HEK293 (cell line): ENCODE measurements at regions not wholly inside any gene's neighbourhood (a gene's known extent, or its start where the extent isn't known, plus 50 kb on each side); places are given as distances from the start of the nearest gene placed in this dataset.
"Not testable (repeated sequence)": the region's sequence is repeated elsewhere in the genome, so short reads cannot be mapped to it uniquely, and the experiment has no call there.

Experiments
- CTCF ChIA-PET: fragments of 350-600 bp; formaldehyde crosslinking; extraction: SDS; loops from one replicate; lab custom pipeline; 2021; ENCODE audit warnings: antibody characterized with exemption; lab: Yijun Ruan, JAX
- POLR2A ChIA-PET: fragments of 300-600 bp; formaldehyde crosslinking; extraction: SDS; loops from one replicate; lab custom pipeline; 2020; ENCODE audit warnings: antibody characterized with exemption, inconsistent platforms; lab: Yijun Ruan, JAX
- H3K27ac ChIP-seq: fragments of 200-500 bp; sonication (Bioruptor generic); 2 replicates; pipeline ENCODE4 v1.5.1; 2014; ENCODE audit warnings: low read depth, low read length, control low read depth, inconsistent platforms; ENCODE audit errors: extremely low read depth
- H3K36me3 ChIP-seq, 2 experiments: fragments of 200-500 bp in 1 of 2; sonication (Bioruptor generic) in 1 of 2; 1 replicate in 1 of 2; 2 replicates in 1 of 2; pipeline ENCODE4 v1.5.1; 2014 to 2017; ENCODE audit warnings: inconsistent platforms in 2 of 2, low read length in 2 of 2; ENCODE audit not compliant: control insufficient read depth in 2 of 2, insufficient read depth in 1 of 2
- H3K4me1 ChIP-seq: fragments of 200-500 bp; sonication (Bioruptor generic); 2 replicates; pipeline ENCODE4 v1.5.1; 2014; ENCODE audit warnings: mild to moderate bottlenecking, low read length, inconsistent platforms; ENCODE audit not compliant: control insufficient read depth, insufficient read depth
- H3K4me3 ChIP-seq: 2 replicates; pipeline ENCODE4 v1.5.1; 2011; ENCODE audit warnings: low read depth, mild to moderate bottlenecking, control low read depth, low read length, moderate library complexity
- H3K9me3 ChIP-seq: fragments of 200-500 bp; sonication (Bioruptor generic); 2 replicates; pipeline ENCODE4 v1.5.1; 2014; ENCODE audit warnings: low read depth, low read length, inconsistent platforms; ENCODE audit not compliant: control insufficient read depth, insufficient read depth
- GLI2 ChIP-seq: fragments of 450-650 bp; formaldehyde crosslinking; IDR thresholded peaks from 2 replicates; pipeline ENCODE4; 2017; ENCODE audit warnings: missing biosample characterization, missing genetic modification characterization, low read depth, borderline replicate concordance
- ZNF16 ChIP-seq: fragments of 450-650 bp; formaldehyde crosslinking; IDR thresholded peaks from 2 replicates; pipeline ENCODE4 v1.5.1; 2016; ENCODE audit warnings: low read depth, missing biosample characterization, missing genetic modification characterization
- ZNF19 ChIP-seq: fragments of 450-650 bp; formaldehyde crosslinking; IDR thresholded peaks from 2 replicates; pipeline ENCODE4; 2016; ENCODE audit warnings: missing biosample characterization, missing genetic modification characterization, low read depth
- ZNF350 ChIP-seq: fragments of 450-650 bp; formaldehyde crosslinking; IDR thresholded peaks from 2 replicates; pipeline ENCODE4 v1.5.0; 2017; ENCODE audit warnings: missing biosample characterization, mild to moderate bottlenecking, missing genetic modification characterization
- ZNF473 ChIP-seq: fragments of 450-650 bp; formaldehyde crosslinking; IDR thresholded peaks from 2 replicates; pipeline ENCODE4 v1.5.1; 2017; ENCODE audit warnings: missing biosample characterization, missing genetic modification characterization
- ZNF501 ChIP-seq: fragments of 450-650 bp; formaldehyde crosslinking; IDR thresholded peaks from 2 replicates; pipeline ENCODE4 v1.5.1; 2016; ENCODE audit warnings: missing biosample characterization, missing genetic modification characterization
- ZNF510 ChIP-seq: fragments of 450-650 bp; formaldehyde crosslinking; IDR thresholded peaks from 2 replicates; pipeline ENCODE4 v1.5.1; 2018; ENCODE audit warnings: mild to moderate bottlenecking, missing genetic modification characterization, missing biosample characterization; ENCODE audit not compliant: insufficient replicate concordance
- TF ChIP-seq, protein P1 (sequence below): fragments of 450-650 bp; formaldehyde crosslinking; IDR thresholded peaks from 2 replicates; pipeline ENCODE4 v1.5.1; 2016; ENCODE audit warnings: missing biosample characterization, missing genetic modification characterization
- TF ChIP-seq, protein P2 (sequence below): fragments of 450-650 bp; formaldehyde crosslinking; IDR thresholded peaks from 2 replicates; pipeline ENCODE4 v1.5.1; 2017; ENCODE audit warnings: missing biosample characterization, missing genetic modification characterization
- TF ChIP-seq, protein P3 (sequence below): fragments of 450-650 bp; formaldehyde crosslinking; IDR thresholded peaks from 2 replicates; pipeline ENCODE4 v1.5.1; 2016; ENCODE audit warnings: missing biosample characterization, missing genetic modification characterization
- TF ChIP-seq, protein P4 (sequence below): fragments of 450-650 bp; formaldehyde crosslinking; IDR thresholded peaks from 2 replicates; pipeline ENCODE4 v1.5.1; 2016; ENCODE audit warnings: missing biosample characterization, missing genetic modification characterization
- TF ChIP-seq, protein P5 (sequence below): fragments of 450-650 bp; formaldehyde crosslinking; IDR thresholded peaks from 2 replicates; pipeline ENCODE4 v1.5.1; 2016; ENCODE audit warnings: missing biosample characterization, missing genetic modification characterization
- TF ChIP-seq, protein P6 (sequence below): fragments of 450-650 bp; formaldehyde crosslinking; IDR thresholded peaks from 2 replicates; pipeline ENCODE4 v1.5.1; 2016; ENCODE audit warnings: missing biosample characterization, missing genetic modification characterization

DNA sequence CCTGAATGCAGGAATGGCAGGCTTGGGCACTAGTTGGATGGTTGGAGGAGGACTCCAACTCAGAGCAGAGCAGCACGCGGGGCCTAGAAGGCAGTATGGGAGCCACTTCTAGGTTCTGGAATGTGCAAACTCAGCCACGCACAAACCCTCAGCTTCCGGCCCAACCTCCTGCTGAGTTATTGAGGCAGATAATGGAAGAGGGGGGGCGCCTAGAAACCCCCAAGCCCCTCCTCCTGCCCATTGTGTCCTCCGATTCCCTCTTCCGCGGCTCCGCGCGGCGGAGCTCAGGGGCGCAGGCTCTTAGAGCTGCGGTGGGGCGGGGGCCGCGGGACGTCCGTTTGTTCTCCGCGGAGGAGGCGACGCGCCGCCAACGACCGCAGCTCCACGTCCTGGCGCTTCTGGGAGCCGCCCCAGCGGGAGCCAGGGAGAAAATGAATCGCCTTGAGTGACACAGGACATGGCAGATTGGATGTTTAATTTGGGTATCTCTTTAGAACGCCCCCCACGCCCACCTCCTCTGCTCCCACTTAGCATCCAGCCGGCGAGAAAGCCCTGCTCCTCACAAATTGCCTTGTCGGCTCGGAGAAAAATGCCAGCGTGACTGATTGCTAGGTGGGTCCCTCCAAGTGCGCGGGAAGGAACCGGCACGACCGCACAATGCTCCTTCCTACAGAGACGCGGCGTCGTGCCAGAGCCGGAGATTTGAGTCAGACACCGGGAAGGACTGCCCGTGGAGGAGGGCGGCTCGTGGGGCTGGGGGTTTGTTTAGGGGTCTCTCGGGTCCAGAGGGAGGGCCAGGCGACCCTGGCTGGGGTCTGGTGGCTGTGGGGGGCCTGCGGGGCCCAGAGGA is 144.6 kb downstream of the NECTIN1 start (continued):
- TF ChIP-seq, protein P1, sequence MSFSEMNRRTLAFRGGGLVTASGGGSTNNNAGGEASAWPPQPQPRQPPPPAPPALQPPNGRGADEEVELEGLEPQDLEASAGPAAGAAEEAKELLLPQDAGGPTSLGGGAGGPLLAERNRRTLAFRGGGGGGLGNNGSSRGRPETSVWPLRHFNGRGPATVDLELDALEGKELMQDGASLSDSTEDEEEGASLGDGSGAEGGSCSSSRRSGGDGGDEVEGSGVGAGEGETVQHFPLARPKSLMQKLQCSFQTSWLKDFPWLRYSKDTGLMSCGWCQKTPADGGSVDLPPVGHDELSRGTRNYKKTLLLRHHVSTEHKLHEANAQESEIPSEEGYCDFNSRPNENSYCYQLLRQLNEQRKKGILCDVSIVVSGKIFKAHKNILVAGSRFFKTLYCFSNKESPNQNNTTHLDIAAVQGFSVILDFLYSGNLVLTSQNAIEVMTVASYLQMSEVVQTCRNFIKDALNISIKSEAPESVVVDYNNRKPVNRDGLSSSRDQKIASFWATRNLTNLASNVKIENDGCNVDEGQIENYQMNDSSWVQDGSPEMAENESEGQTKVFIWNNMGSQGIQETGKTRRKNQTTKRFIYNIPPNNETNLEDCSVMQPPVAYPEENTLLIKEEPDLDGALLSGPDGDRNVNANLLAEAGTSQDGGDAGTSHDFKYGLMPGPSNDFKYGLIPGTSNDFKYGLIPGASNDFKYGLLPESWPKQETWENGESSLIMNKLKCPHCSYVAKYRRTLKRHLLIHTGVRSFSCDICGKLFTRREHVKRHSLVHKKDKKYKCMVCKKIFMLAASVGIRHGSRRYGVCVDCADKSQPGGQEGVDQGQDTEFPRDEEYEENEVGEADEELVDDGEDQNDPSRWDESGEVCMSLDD: no peak
- no peak for TF ChIP-seq ZNF16 (tag by site-specific recombination)
- TF ChIP-seq, protein P2, sequence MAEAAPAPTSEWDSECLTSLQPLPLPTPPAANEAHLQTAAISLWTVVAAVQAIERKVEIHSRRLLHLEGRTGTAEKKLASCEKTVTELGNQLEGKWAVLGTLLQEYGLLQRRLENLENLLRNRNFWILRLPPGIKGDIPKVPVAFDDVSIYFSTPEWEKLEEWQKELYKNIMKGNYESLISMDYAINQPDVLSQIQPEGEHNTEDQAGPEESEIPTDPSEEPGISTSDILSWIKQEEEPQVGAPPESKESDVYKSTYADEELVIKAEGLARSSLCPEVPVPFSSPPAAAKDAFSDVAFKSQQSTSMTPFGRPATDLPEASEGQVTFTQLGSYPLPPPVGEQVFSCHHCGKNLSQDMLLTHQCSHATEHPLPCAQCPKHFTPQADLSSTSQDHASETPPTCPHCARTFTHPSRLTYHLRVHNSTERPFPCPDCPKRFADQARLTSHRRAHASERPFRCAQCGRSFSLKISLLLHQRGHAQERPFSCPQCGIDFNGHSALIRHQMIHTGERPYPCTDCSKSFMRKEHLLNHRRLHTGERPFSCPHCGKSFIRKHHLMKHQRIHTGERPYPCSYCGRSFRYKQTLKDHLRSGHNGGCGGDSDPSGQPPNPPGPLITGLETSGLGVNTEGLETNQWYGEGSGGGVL: peak; percentile 60
- TF ChIP-seq, protein P3, sequence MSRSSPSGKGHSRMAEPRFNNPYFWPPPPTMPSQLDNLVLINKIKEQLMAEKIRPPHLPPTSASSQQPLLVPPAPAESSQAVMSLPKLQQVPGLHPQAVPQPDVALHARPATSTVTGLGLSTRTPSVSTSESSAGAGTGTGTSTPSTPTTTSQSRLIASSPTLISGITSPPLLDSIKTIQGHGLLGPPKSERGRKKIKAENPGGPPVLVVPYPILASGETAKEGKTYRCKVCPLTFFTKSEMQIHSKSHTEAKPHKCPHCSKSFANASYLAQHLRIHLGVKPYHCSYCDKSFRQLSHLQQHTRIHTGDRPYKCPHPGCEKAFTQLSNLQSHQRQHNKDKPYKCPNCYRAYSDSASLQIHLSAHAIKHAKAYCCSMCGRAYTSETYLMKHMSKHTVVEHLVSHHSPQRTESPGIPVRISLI (tag by site-specific recombination): no peak
- TF ChIP-seq, protein P4, sequence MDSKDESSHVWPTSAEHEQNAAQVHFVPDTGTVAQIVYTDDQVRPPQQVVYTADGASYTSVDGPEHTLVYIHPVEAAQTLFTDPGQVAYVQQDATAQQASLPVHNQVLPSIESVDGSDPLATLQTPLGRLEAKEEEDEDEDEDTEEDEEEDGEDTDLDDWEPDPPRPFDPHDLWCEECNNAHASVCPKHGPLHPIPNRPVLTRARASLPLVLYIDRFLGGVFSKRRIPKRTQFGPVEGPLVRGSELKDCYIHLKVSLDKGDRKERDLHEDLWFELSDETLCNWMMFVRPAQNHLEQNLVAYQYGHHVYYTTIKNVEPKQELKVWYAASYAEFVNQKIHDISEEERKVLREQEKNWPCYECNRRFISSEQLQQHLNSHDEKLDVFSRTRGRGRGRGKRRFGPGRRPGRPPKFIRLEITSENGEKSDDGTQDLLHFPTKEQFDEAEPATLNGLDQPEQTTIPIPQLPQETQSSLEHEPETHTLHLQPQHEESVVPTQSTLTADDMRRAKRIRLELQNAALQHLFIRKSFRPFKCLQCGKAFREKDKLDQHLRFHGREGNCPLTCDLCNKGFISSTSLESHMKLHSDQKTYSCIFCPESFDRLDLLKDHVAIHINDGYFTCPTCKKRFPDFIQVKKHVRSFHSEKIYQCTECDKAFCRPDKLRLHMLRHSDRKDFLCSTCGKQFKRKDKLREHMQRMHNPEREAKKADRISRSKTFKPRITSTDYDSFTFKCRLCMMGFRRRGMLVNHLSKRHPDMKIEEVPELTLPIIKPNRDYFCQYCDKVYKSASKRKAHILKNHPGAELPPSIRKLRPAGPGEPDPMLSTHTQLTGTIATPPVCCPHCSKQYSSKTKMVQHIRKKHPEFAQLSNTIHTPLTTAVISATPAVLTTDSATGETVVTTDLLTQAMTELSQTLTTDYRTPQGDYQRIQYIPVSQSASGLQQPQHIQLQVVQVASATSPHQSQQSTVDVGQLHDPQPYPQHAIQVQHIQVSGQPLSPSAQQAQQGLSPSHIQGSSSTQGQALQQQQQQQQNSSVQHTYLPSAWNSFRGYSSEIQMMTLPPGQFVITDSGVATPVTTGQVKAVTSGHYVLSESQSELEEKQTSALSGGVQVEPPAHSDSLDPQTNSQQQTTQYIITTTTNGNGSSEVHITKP (tag by site-specific recombination): peak; percentile 30; the same call in 1 of the 2 replicates
- no peak for TF ChIP-seq GLI2 (tag by site-specific recombination)
- TF ChIP-seq ZNF473 (tag by site-specific recombination): no peak
- TF ChIP-seq, protein P5, sequence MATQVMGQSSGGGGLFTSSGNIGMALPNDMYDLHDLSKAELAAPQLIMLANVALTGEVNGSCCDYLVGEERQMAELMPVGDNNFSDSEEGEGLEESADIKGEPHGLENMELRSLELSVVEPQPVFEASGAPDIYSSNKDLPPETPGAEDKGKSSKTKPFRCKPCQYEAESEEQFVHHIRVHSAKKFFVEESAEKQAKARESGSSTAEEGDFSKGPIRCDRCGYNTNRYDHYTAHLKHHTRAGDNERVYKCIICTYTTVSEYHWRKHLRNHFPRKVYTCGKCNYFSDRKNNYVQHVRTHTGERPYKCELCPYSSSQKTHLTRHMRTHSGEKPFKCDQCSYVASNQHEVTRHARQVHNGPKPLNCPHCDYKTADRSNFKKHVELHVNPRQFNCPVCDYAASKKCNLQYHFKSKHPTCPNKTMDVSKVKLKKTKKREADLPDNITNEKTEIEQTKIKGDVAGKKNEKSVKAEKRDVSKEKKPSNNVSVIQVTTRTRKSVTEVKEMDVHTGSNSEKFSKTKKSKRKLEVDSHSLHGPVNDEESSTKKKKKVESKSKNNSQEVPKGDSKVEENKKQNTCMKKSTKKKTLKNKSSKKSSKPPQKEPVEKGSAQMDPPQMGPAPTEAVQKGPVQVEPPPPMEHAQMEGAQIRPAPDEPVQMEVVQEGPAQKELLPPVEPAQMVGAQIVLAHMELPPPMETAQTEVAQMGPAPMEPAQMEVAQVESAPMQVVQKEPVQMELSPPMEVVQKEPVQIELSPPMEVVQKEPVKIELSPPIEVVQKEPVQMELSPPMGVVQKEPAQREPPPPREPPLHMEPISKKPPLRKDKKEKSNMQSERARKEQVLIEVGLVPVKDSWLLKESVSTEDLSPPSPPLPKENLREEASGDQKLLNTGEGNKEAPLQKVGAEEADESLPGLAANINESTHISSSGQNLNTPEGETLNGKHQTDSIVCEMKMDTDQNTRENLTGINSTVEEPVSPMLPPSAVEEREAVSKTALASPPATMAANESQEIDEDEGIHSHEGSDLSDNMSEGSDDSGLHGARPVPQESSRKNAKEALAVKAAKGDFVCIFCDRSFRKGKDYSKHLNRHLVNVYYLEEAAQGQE (tag by site-specific recombination): no peak
- no peak for TF ChIP-seq ZNF510 (tag by site-specific recombination)
- TF ChIP-seq, all 188 proteins: peak for 23

DNA sequence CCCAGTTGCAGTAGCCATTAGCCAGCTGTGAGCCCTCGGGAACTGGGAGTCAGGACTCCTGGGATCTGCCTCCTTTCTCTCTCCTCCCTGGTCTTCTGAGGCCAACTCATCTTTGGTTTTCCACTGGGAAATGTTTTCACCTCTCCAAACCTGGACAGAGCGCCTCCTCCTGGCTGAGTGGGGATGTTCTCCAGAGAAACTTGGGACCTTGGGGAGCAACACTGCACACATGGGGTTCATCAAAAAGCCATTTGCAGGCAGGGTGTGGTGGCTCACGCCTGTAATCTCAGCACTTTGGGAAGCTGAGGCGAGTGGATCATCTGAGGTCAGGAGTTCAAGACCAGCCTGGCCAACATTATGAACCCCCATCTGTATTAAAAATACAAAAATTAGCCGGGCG is 145.4 kb downstream of the NECTIN1 start:
- Histone ChIP-seq H3K9me3 (no peaks in the 10 kb centered on the region), H3K4me1 (no peaks in the 10 kb centered on the region), H3K36me3 (no peaks in the 10 kb centered on the region), H3K27ac (no peak overlapping the region), H3K4me3 (no peak overlapping the region)
- ChIA-PET CTCF (interaction anchor here (1.0 to 2.2 kb wide), 4 partner anchors 12 to 41 kb away, joined by 3 to 9 read pairs (median 4); no protein-coding TSS in a partner anchor), POLR2A (no interaction called here)
- no peak for TF ChIP-seq ZNF501 (tag by site-specific recombination)
- TF ChIP-seq, protein P6, sequence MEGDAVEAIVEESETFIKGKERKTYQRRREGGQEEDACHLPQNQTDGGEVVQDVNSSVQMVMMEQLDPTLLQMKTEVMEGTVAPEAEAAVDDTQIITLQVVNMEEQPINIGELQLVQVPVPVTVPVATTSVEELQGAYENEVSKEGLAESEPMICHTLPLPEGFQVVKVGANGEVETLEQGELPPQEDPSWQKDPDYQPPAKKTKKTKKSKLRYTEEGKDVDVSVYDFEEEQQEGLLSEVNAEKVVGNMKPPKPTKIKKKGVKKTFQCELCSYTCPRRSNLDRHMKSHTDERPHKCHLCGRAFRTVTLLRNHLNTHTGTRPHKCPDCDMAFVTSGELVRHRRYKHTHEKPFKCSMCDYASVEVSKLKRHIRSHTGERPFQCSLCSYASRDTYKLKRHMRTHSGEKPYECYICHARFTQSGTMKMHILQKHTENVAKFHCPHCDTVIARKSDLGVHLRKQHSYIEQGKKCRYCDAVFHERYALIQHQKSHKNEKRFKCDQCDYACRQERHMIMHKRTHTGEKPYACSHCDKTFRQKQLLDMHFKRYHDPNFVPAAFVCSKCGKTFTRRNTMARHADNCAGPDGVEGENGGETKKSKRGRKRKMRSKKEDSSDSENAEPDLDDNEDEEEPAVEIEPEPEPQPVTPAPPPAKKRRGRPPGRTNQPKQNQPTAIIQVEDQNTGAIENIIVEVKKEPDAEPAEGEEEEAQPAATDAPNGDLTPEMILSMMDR (tag by site-specific recombination): 0 out of 2 replicates have a peak, but pooled peaks have one; percentile 7
- TF ChIP-seq ZNF350 (tag by site-specific recombination): no peak
- no peak for TF ChIP-seq ZNF19 (tag by site-specific recombination)

DNA sequence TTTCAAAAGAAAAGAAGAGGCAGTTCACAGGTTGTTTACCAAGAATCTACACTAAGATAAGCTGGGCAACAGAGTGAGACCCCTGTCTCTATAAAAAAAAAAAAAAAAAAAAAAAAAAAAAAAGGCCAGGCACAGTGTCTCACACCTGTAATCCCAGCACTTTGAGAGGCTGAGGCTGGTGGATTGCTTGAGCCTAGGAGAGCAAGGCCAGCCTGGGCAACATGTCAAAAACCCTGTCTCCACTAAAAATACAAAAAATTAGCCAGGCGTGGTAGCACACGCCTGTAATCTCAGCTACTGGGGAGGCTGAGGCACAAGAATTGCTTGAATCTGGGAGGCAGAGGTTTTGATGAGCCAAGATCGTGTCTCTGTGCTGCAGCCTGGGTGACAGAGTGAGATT is 147.6 kb downstream of the NECTIN1 start:
- H3K4me3 ChIP-seq, H3K36me3 ChIP-seq, H3K27ac ChIP-seq, POLR2A ChIA-PET, H3K4me1 ChIP-seq, H3K9me3 ChIP-seq: not testable (repeated sequence)
- CTCF ChIA-PET: interaction anchor here (0.7 to 1.1 kb wide), 2 partner anchors 8 to 103 kb away, joined by 3 read pairs; no protein-coding TSS in a partner anchor
